ENCODE measurements at regions not wholly inside any gene's neighbourhood (a gene's known extent, or its start where the extent isn't known, plus 50 kb on each side); places are given as distances from the start of the nearest gene placed in this dataset.

- no peak overlapping the region for H3K4me3 ChIP-seq (ENCODE audit: low read depth, low read length)
- no peaks in the 10 kb centered on the region for H3K27me3 ChIP-seq (ENCODE audit: control insufficient read depth, insufficient read depth, low read length)
- ChIA-PET POLR2A (no interaction called here), CTCF (no interaction called here)
- no peak for DNase-seq (ENCODE audit: low read depth)
- no peak for TF ChIP-seq CTCF (IDR thresholded peaks at IDR 0.05; ENCODE audit: insufficient read depth, low read depth, low read length)
- H3K36me3 ChIP-seq (ENCODE audit: control insufficient read depth, insufficient read depth, low read length) = no peaks in the 10 kb centered on the region
Measured at GRCh38 chr6:21824431-21825177, 231.1 kb downstream of the SOX4 start.

GRCh38 chr6:21826023-21826422, 232.5 kb downstream of the SOX4 start:
- Histone ChIP-seq H3K4me3 (ENCODE audit: low read depth, low read length) (no peak overlapping the region), H3K27me3 (ENCODE audit: control insufficient read depth, insufficient read depth, low read length) (no peaks in the 10 kb centered on the region), H3K36me3 (ENCODE audit: control insufficient read depth, insufficient read depth, low read length) (no peaks in the 10 kb centered on the region)
- ChIA-PET CTCF (no interaction called here), POLR2A (no interaction called here)
- TF ChIP-seq CTCF (IDR thresholded peaks at IDR 0.05; ENCODE audit: insufficient read depth, low read depth, low read length) = no peak
- no peak for DNase-seq (ENCODE audit: low read depth)

DNA sequence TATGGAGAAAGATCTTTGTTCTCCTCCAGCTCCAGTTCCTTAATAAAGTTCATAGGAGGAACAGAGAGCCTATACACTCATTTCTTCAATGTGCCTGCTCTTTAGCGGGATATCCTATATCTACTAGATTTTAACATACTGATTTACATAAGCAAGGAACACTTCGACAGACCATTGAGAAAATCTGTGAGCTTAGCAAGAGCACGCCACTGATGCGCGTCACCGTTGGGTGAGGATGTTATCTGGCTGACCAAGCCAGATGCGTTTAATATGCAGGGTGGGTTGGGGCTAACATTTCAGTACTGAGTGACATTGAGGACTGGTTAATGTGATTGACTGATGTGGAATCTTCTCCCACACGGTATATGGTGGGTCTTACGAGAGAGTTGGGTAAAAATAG, 233.4 kb downstream of the SOX4 start:
- CTCF ChIA-PET = no interaction called here
- no peak for TF ChIP-seq CTCF (IDR thresholded peaks at IDR 0.05; ENCODE audit: insufficient read depth, low read depth, low read length)
- no peak for DNase-seq (ENCODE audit: low read depth)
- POLR2A ChIA-PET = no interaction called here
- no peaks in the 10 kb centered on the region for H3K36me3 ChIP-seq (ENCODE audit: control insufficient read depth, insufficient read depth, low read length)
- H3K27me3 ChIP-seq (ENCODE audit: control insufficient read depth, insufficient read depth, low read length) = no peaks in the 10 kb centered on the region
- H3K4me3 ChIP-seq (ENCODE audit: low read depth, low read length) = no peak overlapping the region

DNA sequence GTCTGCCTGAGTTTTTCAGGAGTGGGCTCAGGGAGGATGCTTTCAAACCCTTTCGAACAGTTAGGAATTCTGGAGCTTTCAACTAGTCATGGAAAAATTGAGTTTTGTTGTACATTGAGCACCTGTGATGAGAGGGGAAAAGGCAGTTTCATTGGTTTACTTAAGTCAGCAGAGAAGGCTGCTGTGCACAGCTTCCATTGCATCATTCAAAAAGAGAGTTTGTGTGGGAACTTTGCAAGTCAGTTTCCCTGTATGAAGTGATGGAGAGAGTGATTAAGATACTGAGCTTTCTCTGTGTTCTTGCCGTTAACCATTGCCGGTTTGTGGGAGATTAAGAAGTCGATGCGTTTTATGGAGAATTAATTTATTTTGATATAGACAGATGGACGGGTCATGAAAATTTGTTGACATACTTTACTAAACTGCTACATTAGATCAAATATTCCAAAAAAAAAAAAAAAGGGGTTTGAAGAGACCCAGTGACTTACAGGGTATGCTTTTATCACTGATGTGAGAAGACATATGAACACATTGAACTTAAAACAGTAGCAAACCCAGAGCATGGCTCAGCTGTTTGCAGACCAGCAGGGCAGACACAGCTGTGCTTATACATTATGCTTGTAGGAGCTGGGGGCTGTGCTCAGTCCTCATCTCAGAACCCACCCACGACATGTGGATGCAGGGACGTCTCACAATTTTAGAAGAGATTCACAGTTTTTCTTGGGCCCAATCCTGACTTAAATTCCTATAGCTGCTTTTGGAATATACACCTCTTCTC, 234.1 kb downstream of the SOX4 start:
- Histone ChIP-seq H3K27me3 (ENCODE audit: control insufficient read depth, insufficient read depth, low read length) (no peaks in the 10 kb centered on the region), H3K36me3 (ENCODE audit: control insufficient read depth, insufficient read depth, low read length) (no peaks in the 10 kb centered on the region), H3K4me3 (ENCODE audit: low read depth, low read length) (no peak overlapping the region)
- POLR2A ChIA-PET = no interaction called here
- CTCF ChIA-PET = no interaction called here
- no peak for TF ChIP-seq CTCF (IDR thresholded peaks at IDR 0.05; ENCODE audit: insufficient read depth, low read depth, low read length)
- no peak for DNase-seq (ENCODE audit: low read depth)

- POLR2A ChIA-PET = no interaction called here
- CTCF ChIA-PET = no interaction called here
- no peak overlapping the region for H3K4me3 ChIP-seq (ENCODE audit: low read depth, low read length)
Measured at GRCh38 chr6:21828704-21829103, 235.2 kb downstream of the SOX4 start.

More at GRCh38 chr6:21828704-21829103, 235.2 kb downstream of the SOX4 start:
- DNase-seq (ENCODE audit: low read depth) = no peak
- H3K27me3 ChIP-seq (ENCODE audit: control insufficient read depth, insufficient read depth, low read length) = no peaks in the 10 kb centered on the region
- no peak for TF ChIP-seq CTCF (IDR thresholded peaks at IDR 0.05; ENCODE audit: insufficient read depth, low read depth, low read length)
- no peaks in the 10 kb centered on the region for H3K36me3 ChIP-seq (ENCODE audit: control insufficient read depth, insufficient read depth, low read length)
